ENCODE measurements at regions not wholly inside any gene's neighbourhood (a gene's known extent, or its start where the extent isn't known, plus 50 kb on each side); places are given as distances from the start of the nearest gene placed in this dataset.

DNA sequence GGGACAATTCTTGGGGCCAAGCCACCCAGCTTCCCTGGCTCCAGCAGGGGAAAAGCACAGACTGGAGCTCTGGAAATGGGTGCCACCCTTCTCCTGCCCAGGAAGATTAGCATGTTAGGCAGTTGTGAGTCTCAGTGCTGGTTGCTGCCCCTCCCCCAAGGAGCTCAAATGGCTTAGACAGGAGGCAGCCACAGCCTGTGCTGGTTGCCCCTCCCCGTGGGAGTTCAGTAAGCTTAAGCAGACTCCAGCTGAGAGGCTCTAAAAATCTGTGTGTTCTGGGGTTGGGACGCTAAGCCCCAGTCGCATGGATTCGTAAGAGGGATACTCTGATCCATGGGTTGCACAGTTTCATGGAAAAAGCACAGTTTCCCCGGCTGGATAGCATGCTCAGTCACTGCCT lies 92.7 kb upstream of the NDST3 start:
- no peak for DNase-seq (ENCODE audit: low read depth)

DNA sequence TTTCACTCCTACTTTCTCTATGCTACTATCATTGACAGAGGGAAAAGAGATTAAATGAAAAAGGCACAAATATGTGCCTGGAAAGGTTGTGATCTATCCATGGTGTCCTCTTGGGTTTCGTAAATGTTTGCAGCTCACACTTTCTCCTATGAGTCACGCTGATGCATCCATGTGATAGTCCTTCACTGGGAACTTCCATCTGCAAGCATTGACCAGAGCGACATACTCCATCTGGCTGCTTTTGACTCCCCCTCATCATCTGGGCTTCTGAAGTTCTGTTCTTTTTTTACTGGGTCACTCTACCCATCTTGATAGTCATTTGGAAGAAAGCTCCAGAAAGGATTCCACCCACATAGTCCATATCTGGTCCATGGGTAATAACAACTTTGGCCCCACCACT lies 84.7 kb upstream of the NDST3 start:
- DNase-seq (ENCODE audit: low read depth) = no peak

DNA sequence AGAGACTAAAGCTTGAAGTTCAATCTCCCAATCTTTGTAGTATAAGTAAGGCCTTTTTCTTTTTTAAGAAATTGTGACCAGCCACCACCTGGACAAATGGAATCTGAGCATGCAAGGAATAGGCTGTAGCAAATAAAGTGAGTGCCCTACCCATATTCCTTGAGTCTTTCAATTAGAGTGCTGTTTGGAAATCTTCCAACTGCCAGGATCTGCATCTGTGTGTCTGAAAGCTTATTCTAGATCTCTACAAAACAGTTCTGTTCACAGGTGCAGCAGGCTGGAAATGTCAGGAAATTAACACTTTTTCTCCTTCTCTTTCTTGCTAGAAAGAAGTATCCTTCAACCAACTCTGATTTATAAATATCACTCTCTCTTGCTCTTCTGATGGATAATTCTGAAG lies 76.7 kb upstream of the NDST3 start:
- DNase-seq (ENCODE audit: low read depth) = no peak

DNA sequence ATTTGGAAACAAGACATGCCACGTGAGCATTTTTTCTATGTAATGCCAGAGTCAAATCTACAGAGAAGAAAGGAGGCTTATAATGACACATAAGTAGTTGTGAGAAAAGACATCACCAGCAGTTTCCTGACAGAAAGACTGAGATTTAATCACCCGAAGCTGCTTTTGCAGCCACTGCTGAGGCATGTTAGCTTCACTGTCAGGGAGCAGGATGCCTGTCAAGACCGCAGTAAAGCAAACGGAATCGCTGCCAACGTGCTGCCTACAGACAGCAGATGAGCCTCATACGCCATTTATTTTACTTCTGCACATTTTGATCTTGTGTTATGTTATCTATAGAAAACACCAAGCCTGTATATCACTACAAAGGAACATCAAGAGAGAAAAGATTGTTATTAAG lies 68.7 kb upstream of the NDST3 start:
- DNase-seq (ENCODE audit: low read depth) = no peak

DNA sequence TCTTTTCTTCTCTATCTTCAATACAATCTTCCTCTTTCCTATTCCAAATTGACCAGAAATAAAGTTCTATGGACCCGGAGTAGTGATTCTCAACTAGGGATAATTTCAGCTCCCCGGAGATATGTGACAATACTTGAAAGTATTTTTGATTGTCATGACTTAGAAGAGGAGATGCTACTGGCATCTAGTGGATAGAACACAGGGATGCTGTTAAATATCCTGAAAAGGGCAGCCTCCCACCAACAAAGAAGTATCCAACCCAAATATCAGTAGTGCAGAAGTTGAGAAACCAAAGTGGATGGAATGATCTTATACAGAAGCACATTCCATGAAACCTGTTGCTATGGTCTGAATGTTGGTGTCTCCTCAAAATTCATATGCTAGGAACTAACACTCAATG lies 65.7 kb upstream of the NDST3 start:
- no peak for DNase-seq (ENCODE audit: low read depth)

DNA sequence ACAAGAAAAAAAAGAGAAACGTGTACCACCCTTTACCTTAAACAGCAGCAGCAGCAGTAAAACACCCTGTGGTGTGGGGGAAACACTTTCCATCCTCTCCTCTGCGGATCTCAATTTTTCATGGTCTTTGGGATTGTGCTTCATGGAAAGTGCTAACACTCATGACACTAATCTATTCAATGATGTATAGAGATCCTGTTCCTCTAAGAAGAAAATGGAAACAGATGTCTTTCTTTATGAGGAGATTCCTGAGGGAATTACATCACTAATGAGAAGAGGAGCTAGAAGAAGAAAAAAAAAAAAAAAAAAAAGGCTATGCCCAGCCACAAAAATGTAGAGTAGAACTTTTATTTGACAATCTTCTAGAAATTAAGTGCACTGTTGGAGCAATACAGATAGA lies 62.9 kb upstream of the NDST3 start:
- no peak for DNase-seq (ENCODE audit: low read depth)

DNA sequence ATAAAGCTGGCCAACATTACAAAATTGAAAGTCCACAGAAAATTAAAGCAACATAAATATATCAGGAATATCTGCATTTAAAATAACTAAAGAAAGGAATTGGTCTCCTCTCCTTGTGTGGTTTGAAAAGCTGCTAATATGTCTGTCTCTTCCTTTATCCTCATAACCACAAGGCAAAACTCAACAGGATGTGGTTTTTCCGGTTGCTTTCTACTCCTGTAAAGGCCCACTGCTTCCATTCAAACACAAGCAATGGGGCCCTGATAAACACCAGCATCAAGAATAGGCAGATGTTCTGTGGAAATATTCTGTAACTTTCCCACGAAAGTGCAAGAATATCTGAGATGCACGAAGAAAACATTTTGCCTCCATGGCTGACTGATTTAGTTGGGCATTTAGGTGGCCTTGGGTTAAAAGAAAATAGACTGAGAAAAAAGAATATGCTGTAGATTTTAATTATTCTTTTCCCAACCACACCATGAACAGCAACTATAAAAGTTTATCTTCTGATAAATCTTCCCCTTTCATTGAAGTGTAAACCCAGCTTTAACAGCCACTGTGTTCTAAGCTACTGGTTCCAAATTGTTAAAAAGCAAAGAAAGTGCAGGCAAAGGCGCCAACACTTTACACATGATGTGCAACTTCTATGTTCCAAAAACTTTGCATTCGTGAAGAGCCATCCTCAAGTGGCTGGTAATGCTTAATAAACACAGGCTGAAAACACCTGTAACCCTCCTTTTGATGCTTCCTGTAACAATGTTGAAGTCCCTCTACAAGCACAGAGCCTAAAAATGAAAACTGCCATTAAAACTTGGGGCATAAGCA lies 50.5 kb upstream of the NDST3 start:
- no peak for DNase-seq (ENCODE audit: low read depth)

DNA sequence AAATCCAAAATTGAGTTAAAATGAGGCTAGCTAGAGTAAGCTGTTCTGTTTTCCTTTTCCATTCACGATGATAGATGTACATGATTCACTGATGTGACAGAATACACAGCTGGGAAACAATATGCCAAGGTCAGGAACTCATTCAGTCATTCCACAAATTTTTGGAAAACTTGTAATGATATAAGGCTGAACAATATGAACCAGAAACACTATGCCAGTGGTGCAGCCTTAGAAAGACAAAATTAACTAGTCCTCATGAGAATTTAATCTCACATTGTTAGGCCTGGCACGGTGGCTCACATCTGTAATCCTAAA lies 50.0 kb upstream of the NDST3 start:
- DNase-seq (ENCODE audit: low read depth) = no peak
